ENCODE measurements at regions not wholly inside any gene's neighbourhood (a gene's known extent, or its start where the extent isn't known, plus 50 kb on each side); places are given as distances from the start of the nearest gene placed in this dataset.

GRCh38 chr9:115397591-115398312 is 279.8 kb upstream of the TNC start:
- DNase-seq, result no peak
- H3K4me1 ChIP-seq, result no peaks in the 10 kb centered on the region
- intact Hi-C loops (cut with DNase I; ENCODE audit: low total_unique reads), result no loop called here
- no peak overlapping the region for H3K27ac ChIP-seq
- no peak for TF ChIP-seq POLR2A (IDR thresholded peaks at IDR 0.05)
- no peak for TF ChIP-seq CTCF (IDR thresholded peaks at IDR 0.05)
- no peaks in the 10 kb centered on the region for H3K27me3 ChIP-seq
- no peak overlapping the region for H3K4me3 ChIP-seq
- no peaks in the 10 kb centered on the region for H3K36me3 ChIP-seq
- no peaks in the 10 kb centered on the region for H3K9me3 ChIP-seq

- H3K4me3 ChIP-seq, result no peak overlapping the region
- H3K9me3 ChIP-seq, result no peaks in the 10 kb centered on the region
- intact Hi-C loops (cut with DNase I; ENCODE audit: low total_unique reads), result no loop called here
- no peaks in the 10 kb centered on the region for H3K27me3 ChIP-seq
- no peak for TF ChIP-seq POLR2A (IDR thresholded peaks at IDR 0.05)
- no peak for TF ChIP-seq CTCF (IDR thresholded peaks at IDR 0.05)
- no peak overlapping the region for H3K27ac ChIP-seq
- DNase-seq, result no peak
- H3K36me3 ChIP-seq, result no peaks in the 10 kb centered on the region
- H3K4me1 ChIP-seq, result no peaks in the 10 kb centered on the region
Measured at GRCh38 chr9:115398313-115398650, 280.3 kb upstream of the TNC start.

GRCh38 chr9:115398996-115399395 is 281.0 kb upstream of the TNC start:
- H3K9me3 ChIP-seq, result no peaks in the 10 kb centered on the region
- H3K4me3 ChIP-seq, result no peak overlapping the region
- no peaks in the 10 kb centered on the region for H3K4me1 ChIP-seq
- no peak for DNase-seq
- TF ChIP-seq POLR2A (IDR thresholded peaks at IDR 0.05) (no peak), CTCF (IDR thresholded peaks at IDR 0.05) (no peak)
- intact Hi-C loops (cut with DNase I; ENCODE audit: low total_unique reads), result no loop called here
- no peak overlapping the region for H3K27ac ChIP-seq
- H3K27me3 ChIP-seq, result no peaks in the 10 kb centered on the region
- H3K36me3 ChIP-seq, result no peaks in the 10 kb centered on the region

- Histone ChIP-seq H3K4me3 (no peak overlapping the region), H3K4me1 (no peaks in the 10 kb centered on the region), H3K27me3 (no peaks in the 10 kb centered on the region), H3K9me3 (no peaks in the 10 kb centered on the region), H3K36me3 (no peaks in the 10 kb centered on the region), H3K27ac (no peak overlapping the region)
- intact Hi-C loops (cut with DNase I; ENCODE audit: low total_unique reads), result no loop called here
- no peak for DNase-seq
- TF ChIP-seq POLR2A (IDR thresholded peaks at IDR 0.05) (no peak), CTCF (IDR thresholded peaks at IDR 0.05) (no peak)
Measured at GRCh38 chr9:115400796-115401195, 282.8 kb upstream of the TNC start.

- H3K27ac ChIP-seq, result no peak overlapping the region
- H3K9me3 ChIP-seq, result no peaks in the 10 kb centered on the region
- no peak for TF ChIP-seq CTCF (IDR thresholded peaks at IDR 0.05)
- TF ChIP-seq POLR2A (IDR thresholded peaks at IDR 0.05), result no peak
- no peak for DNase-seq
- no peaks in the 10 kb centered on the region for H3K4me1 ChIP-seq
- no peaks in the 10 kb centered on the region for H3K36me3 ChIP-seq
- no peaks in the 10 kb centered on the region for H3K27me3 ChIP-seq
- H3K4me3 ChIP-seq, result no peak overlapping the region
- intact Hi-C loops (cut with DNase I; ENCODE audit: low total_unique reads), result no loop called here
Measured at GRCh38 chr9:115401756-115402327, 283.9 kb upstream of the TNC start.
